H1 (cell line): ENCODE measurements at regions not wholly inside any gene's neighbourhood (a gene's known extent, or its start where the extent isn't known, plus 50 kb on each side); places are given as distances from the start of the nearest gene placed in this dataset.

Source experiments
- JUND ChIP-seq: IDR thresholded peaks from 2 replicates; pipeline ENCODE4 v1.6.1; 2011; ENCODE audit warnings: mild to moderate bottlenecking, improper control_type of control experiment, low read length
- RAD21 ChIP-seq, 2 experiments: IDR thresholded peaks in 1 of 2; conservative IDR thresholded peaks in 1 of 2; 2 replicates each; pipeline ENCODE4 v1.6.1; 2011; ENCODE audit warnings: low read depth in 2 of 2, low read length in 2 of 2, improper control_type of control experiment in 1 of 2, inconsistent platforms in 1 of 2, mild to moderate bottlenecking in 1 of 2, moderate library complexity in 1 of 2
- ZNF274 ChIP-seq: IDR thresholded peaks from 2 replicates; pipeline ENCODE4 v1.7.0; 2012; ENCODE audit warnings: low read length, borderline replicate concordance; ENCODE audit errors: extremely low read depth
- TF ChIP-seq, protein P1 (sequence below): fragments of 300-600 bp; sonication (generic); IDR thresholded peaks from 2 replicates; pipeline ENCODE4 v1.7.1; 2012; ENCODE audit warnings: low read length, moderate library complexity, mild to moderate bottlenecking, inconsistent platforms; ENCODE audit not compliant: insufficient replicate concordance

GRCh38 chr3:34247401-34247800 lies 449.0 kb downstream of the PDCD6IP start (continued):
- TF ChIP-seq, protein P1, sequence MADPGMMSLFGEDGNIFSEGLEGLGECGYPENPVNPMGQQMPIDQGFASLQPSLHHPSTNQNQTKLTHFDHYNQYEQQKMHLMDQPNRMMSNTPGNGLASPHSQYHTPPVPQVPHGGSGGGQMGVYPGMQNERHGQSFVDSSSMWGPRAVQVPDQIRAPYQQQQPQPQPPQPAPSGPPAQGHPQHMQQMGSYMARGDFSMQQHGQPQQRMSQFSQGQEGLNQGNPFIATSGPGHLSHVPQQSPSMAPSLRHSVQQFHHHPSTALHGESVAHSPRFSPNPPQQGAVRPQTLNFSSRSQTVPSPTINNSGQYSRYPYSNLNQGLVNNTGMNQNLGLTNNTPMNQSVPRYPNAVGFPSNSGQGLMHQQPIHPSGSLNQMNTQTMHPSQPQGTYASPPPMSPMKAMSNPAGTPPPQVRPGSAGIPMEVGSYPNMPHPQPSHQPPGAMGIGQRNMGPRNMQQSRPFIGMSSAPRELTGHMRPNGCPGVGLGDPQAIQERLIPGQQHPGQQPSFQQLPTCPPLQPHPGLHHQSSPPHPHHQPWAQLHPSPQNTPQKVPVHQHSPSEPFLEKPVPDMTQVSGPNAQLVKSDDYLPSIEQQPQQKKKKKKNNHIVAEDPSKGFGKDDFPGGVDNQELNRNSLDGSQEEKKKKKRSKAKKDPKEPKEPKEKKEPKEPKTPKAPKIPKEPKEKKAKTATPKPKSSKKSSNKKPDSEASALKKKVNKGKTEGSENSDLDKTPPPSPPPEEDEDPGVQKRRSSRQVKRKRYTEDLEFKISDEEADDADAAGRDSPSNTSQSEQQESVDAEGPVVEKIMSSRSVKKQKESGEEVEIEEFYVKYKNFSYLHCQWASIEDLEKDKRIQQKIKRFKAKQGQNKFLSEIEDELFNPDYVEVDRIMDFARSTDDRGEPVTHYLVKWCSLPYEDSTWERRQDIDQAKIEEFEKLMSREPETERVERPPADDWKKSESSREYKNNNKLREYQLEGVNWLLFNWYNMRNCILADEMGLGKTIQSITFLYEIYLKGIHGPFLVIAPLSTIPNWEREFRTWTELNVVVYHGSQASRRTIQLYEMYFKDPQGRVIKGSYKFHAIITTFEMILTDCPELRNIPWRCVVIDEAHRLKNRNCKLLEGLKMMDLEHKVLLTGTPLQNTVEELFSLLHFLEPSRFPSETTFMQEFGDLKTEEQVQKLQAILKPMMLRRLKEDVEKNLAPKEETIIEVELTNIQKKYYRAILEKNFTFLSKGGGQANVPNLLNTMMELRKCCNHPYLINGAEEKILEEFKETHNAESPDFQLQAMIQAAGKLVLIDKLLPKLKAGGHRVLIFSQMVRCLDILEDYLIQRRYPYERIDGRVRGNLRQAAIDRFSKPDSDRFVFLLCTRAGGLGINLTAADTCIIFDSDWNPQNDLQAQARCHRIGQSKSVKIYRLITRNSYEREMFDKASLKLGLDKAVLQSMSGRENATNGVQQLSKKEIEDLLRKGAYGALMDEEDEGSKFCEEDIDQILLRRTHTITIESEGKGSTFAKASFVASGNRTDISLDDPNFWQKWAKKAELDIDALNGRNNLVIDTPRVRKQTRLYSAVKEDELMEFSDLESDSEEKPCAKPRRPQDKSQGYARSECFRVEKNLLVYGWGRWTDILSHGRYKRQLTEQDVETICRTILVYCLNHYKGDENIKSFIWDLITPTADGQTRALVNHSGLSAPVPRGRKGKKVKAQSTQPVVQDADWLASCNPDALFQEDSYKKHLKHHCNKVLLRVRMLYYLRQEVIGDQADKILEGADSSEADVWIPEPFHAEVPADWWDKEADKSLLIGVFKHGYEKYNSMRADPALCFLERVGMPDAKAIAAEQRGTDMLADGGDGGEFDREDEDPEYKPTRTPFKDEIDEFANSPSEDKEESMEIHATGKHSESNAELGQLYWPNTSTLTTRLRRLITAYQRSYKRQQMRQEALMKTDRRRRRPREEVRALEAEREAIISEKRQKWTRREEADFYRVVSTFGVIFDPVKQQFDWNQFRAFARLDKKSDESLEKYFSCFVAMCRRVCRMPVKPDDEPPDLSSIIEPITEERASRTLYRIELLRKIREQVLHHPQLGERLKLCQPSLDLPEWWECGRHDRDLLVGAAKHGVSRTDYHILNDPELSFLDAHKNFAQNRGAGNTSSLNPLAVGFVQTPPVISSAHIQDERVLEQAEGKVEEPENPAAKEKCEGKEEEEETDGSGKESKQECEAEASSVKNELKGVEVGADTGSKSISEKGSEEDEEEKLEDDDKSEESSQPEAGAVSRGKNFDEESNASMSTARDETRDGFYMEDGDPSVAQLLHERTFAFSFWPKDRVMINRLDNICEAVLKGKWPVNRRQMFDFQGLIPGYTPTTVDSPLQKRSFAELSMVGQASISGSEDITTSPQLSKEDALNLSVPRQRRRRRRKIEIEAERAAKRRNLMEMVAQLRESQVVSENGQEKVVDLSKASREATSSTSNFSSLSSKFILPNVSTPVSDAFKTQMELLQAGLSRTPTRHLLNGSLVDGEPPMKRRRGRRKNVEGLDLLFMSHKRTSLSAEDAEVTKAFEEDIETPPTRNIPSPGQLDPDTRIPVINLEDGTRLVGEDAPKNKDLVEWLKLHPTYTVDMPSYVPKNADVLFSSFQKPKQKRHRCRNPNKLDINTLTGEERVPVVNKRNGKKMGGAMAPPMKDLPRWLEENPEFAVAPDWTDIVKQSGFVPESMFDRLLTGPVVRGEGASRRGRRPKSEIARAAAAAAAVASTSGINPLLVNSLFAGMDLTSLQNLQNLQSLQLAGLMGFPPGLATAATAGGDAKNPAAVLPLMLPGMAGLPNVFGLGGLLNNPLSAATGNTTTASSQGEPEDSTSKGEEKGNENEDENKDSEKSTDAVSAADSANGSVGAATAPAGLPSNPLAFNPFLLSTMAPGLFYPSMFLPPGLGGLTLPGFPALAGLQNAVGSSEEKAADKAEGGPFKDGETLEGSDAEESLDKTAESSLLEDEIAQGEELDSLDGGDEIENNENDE = no peak
- TF ChIP-seq ZNF274 (no peak), JUND (no peak), RAD21 (IDR thresholded peaks at IDR 0.05 in 1 of 2, conservative IDR thresholded peaks at IDR 0.05 in 1 of 2; ENCODE audit: low read depth in 2 of 2, low read length in 2 of 2) (no peak)
